ENCODE measurements at regions not wholly inside any gene's neighbourhood (a gene's known extent, or its start where the extent isn't known, plus 50 kb on each side); places are given as distances from the start of the nearest gene placed in this dataset.

- H3K4me3 Mint-ChIP-seq = no peak overlapping the region
- WGBS (ENCODE audit: insufficient coverage) = no CpG with 5 or more reads among the region's 1 CpG
Observed at GRCh38 chr16:65494080-65494479, 372.2 kb upstream of the CDH11 start.

GRCh38 chr16:65490286-65490685 lies 368.4 kb upstream of the CDH11 start:
- Histone ChIP-seq H3K27ac (ENCODE audit: low read length in 2 of 2) (no peak overlapping the region), H3K9me3 (ENCODE audit: control extremely low read depth in 1 of 3, control insufficient read depth in 2 of 3, insufficient read depth in 1 of 3, low read length in 2 of 3) (no peaks in the 10 kb centered on the region), H4K20me1 (ENCODE audit: control insufficient read depth, insufficient read depth, low read length, poor library complexity, severe bottlenecking) (no peaks in the 10 kb centered on the region), H3K36me3 (replicated peaks in 1 of 2; ENCODE audit: control extremely low read depth in 1 of 2, control insufficient read depth in 1 of 2, extremely low read depth in 1 of 2, insufficient read depth in 2 of 2, low read length in 1 of 2) (no peaks in the 10 kb centered on the region), H3K9ac (ENCODE audit: low read length) (no peak overlapping the region), H2AFZ (ENCODE audit: insufficient read depth, low read depth, low read length, poor library complexity, severe bottlenecking) (no peak overlapping the region), H3K4me1 (ENCODE audit: control insufficient read depth in 2 of 2, insufficient read depth in 2 of 2, low read length in 2 of 2) (no peaks in the 10 kb centered on the region), H3K27me3 (replicated peaks in 1 of 4; ENCODE audit: control extremely low read depth in 1 of 4, control insufficient read depth in 3 of 4, insufficient read depth in 4 of 4, low read length in 3 of 4) (no peaks in the 10 kb centered on the region), H3K79me2 (ENCODE audit: control insufficient read depth, insufficient read depth, low read length) (no peaks in the 10 kb centered on the region), H3K4me3 (ENCODE audit: control extremely low read depth in 1 of 5, extremely low read depth in 1 of 5, insufficient read depth in 1 of 5, low read depth in 2 of 5, low read length in 4 of 5) (no peak overlapping the region), H3K4me2 (replicated peaks; ENCODE audit: low read depth, low read length, poor library complexity, severe bottlenecking) (no peak overlapping the region)
- ATAC-seq (ENCODE audit: low read depth) = no peak
- Mint-ChIP-seq H3K4me1 (no peaks in the 10 kb centered on the region), H3K9me3 (ENCODE audit: insufficient read depth) (peaks cover 2% of the 10 kb centered on the region), H3K4me3 (no peak overlapping the region), H3K27ac (no peak overlapping the region), H3K27me3 (no peaks in the 10 kb centered on the region)
- TF ChIP-seq CTCF (IDR thresholded peaks at IDR 0.05) (no peak), EZH2 (IDR thresholded peaks at IDR 0.05; ENCODE audit: borderline replicate concordance, insufficient read depth, low read depth, low read length, poor library complexity, severe bottlenecking) (no peak)
- ChIA-PET CTCF (no interaction called here), POLR2A (no interaction called here)
- intact Hi-C loops (cut with micrococcal nuclease) = no loop called here
- WGBS (ENCODE audit: insufficient coverage) = 71% methylated on average over 2 of the region's 4 CpGs
- DNase-seq = no peak

More at GRCh38 chr16:65494080-65494479, 372.2 kb upstream of the CDH11 start:
- Histone ChIP-seq H3K4me1 (ENCODE audit: control insufficient read depth in 2 of 2, insufficient read depth in 2 of 2, low read length in 2 of 2) (no peaks in the 10 kb centered on the region), H2AFZ (ENCODE audit: insufficient read depth, low read depth, low read length, poor library complexity, severe bottlenecking) (no peak overlapping the region), H3K4me2 (replicated peaks; ENCODE audit: low read depth, low read length, poor library complexity, severe bottlenecking) (no peak overlapping the region), H4K20me1 (ENCODE audit: control insufficient read depth, insufficient read depth, low read length, poor library complexity, severe bottlenecking) (no peaks in the 10 kb centered on the region), H3K79me2 (ENCODE audit: control insufficient read depth, insufficient read depth, low read length) (no peaks in the 10 kb centered on the region), H3K36me3 (replicated peaks in 1 of 2; ENCODE audit: control extremely low read depth in 1 of 2, control insufficient read depth in 1 of 2, extremely low read depth in 1 of 2, insufficient read depth in 2 of 2, low read length in 1 of 2) (no peaks in the 10 kb centered on the region), H3K27ac (ENCODE audit: low read length in 2 of 2) (no peak overlapping the region), H3K27me3 (replicated peaks in 1 of 4; ENCODE audit: control extremely low read depth in 1 of 4, control insufficient read depth in 3 of 4, insufficient read depth in 4 of 4, low read length in 3 of 4) (no peaks in the 10 kb centered on the region), H3K4me3 (ENCODE audit: control extremely low read depth in 1 of 5, extremely low read depth in 1 of 5, insufficient read depth in 1 of 5, low read depth in 2 of 5, low read length in 4 of 5) (no peak overlapping the region), H3K9ac (ENCODE audit: low read length) (no peak overlapping the region), H3K9me3 (ENCODE audit: control extremely low read depth in 1 of 3, control insufficient read depth in 2 of 3, insufficient read depth in 1 of 3, low read length in 2 of 3) (peaks cover 0 to 4% (median 0%) of the 10 kb centered on the region in 3 donors)
- H3K9me3 Mint-ChIP-seq (ENCODE audit: insufficient read depth) = peaks cover 2% of the 10 kb centered on the region
- no peak for ATAC-seq (ENCODE audit: low read depth)
- no peaks in the 10 kb centered on the region for H3K27me3 Mint-ChIP-seq
- no peaks in the 10 kb centered on the region for H3K4me1 Mint-ChIP-seq
- ChIA-PET CTCF (no interaction called here), POLR2A (no interaction called here)
- intact Hi-C loops (cut with micrococcal nuclease) = no loop called here
- DNase-seq = no peak
- H3K27ac Mint-ChIP-seq = no peak overlapping the region
- TF ChIP-seq EZH2 (IDR thresholded peaks at IDR 0.05; ENCODE audit: borderline replicate concordance, insufficient read depth, low read depth, low read length, poor library complexity, severe bottlenecking) = no peak
- TF ChIP-seq CTCF (IDR thresholded peaks at IDR 0.05) = no peak
